ENCODE measurements at regions not wholly inside any gene's neighbourhood (a gene's known extent, or its start where the extent isn't known, plus 50 kb on each side); places are given as distances from the start of the nearest gene placed in this dataset.

GRCh38 chr7:73963252-73963822 is 64.6 kb upstream of the ELN start:
- Histone ChIP-seq H3K36me3 (ENCODE audit: control insufficient read depth in 2 of 2, insufficient read depth in 1 of 2, low read length in 2 of 2) (no peaks in the 10 kb centered on the region), H3K27ac (ENCODE audit: extremely low read depth, low read depth, low read length) (no peak overlapping the region), H3K4me3 (ENCODE audit: low read depth, low read length) (no peak overlapping the region), H3K4me1 (ENCODE audit: control insufficient read depth, insufficient read depth, low read length) (no peaks in the 10 kb centered on the region), H3K9me3 (ENCODE audit: control insufficient read depth, insufficient read depth, low read depth, low read length) (no peaks in the 10 kb centered on the region)
- TF ChIP-seq ZFP37 (tag by site-specific recombination; IDR thresholded peaks at IDR 0.05) (no peak), SETDB1 (IDR thresholded peaks at IDR 0.05; ENCODE audit: insufficient read length, low read length) (peak; percentile 80), ZNF10 (tag by site-specific recombination; IDR thresholded peaks at IDR 0.05) (no peak), ZFP3 (tag by site-specific recombination; IDR thresholded peaks at IDR 0.05; ENCODE audit: low read depth) (no peak), ZNF670 (tag by site-specific recombination; IDR thresholded peaks at IDR 0.05; ENCODE audit: low read depth) (no peak), SP7 (tag by site-specific recombination; IDR thresholded peaks at IDR 0.05) (0 out of 2 replicates have a peak, but pooled peaks have one; percentile 22), ZNF155 (tag by site-specific recombination; IDR thresholded peaks at IDR 0.05) (no peak), YY2 (tag by site-specific recombination; IDR thresholded peaks at IDR 0.05) (no peak), ZNF610 (tag by site-specific recombination; IDR thresholded peaks at IDR 0.05; ENCODE audit: borderline replicate concordance) (no peak), ZNF280C (tag by site-specific recombination; IDR thresholded peaks at IDR 0.05) (no peak), ZNF184 (tag by site-specific recombination; IDR thresholded peaks at IDR 0.05) (no peak), ZNF585B (tag by site-specific recombination; IDR thresholded peaks at IDR 0.05) (peak; percentile 27; the same call in 1 of the 2 replicates), ZNF133 (tag by site-specific recombination; IDR thresholded peaks at IDR 0.05) (peak; percentile 68)
- ChIA-PET POLR2A (no interaction called here), CTCF (interaction anchor here (0.6 to 1.2 kb wide), 4 partner anchors 16 to 442 kb away, joined by 3 to 8 read pairs (median 4); no protein-coding TSS in a partner anchor)

- ChIA-PET CTCF (interaction anchor here (0.6 to 0.7 kb wide), 2 partner anchors 241 to 656 kb away, joined by 3 read pairs; no protein-coding TSS in a partner anchor), POLR2A (no interaction called here)
- Histone ChIP-seq H3K27ac (ENCODE audit: extremely low read depth, low read depth, low read length) (no peak overlapping the region), H3K36me3 (ENCODE audit: control insufficient read depth in 2 of 2, insufficient read depth in 1 of 2, low read length in 2 of 2) (no peaks in the 10 kb centered on the region), H3K4me3 (ENCODE audit: low read depth, low read length) (no peak overlapping the region), H3K4me1 (ENCODE audit: control insufficient read depth, insufficient read depth, low read length) (no peaks in the 10 kb centered on the region), H3K9me3 (ENCODE audit: control insufficient read depth, insufficient read depth, low read depth, low read length) (no peaks in the 10 kb centered on the region)
- TF ChIP-seq TSHZ1 (tag by site-specific recombination; IDR thresholded peaks at IDR 0.05; ENCODE audit: borderline replicate concordance) (no peak), CTCF (tag by site-specific recombination; IDR thresholded peaks at IDR 0.05) (no peak), MZF1 (tag by site-specific recombination; IDR thresholded peaks at IDR 0.05; ENCODE audit: borderline replicate concordance) (no peak), ZNF843 (tag by site-specific recombination; IDR thresholded peaks at IDR 0.05) (no peak), ZBTB26 (tag by site-specific recombination; optimal IDR thresholded peaks at IDR 0.05) (no peak), SALL2 (tag by site-specific recombination; IDR thresholded peaks at IDR 0.05; ENCODE audit: borderline replicate concordance) (no peak), ZNF140 (tag by site-specific recombination; IDR thresholded peaks at IDR 0.05) (no peak), ZSCAN4 (tag by site-specific recombination; IDR thresholded peaks at IDR 0.05) (no peak)
Measured at GRCh38 chr7:73964786-73965185, 63.2 kb upstream of the ELN start.

All from HEK293 (cell line).